Neural progenitor cell (in vitro differentiated cells): ENCODE measurements at regions not wholly inside any gene's neighbourhood (a gene's known extent, or its start where the extent isn't known, plus 50 kb on each side); places are given as distances from the start of the nearest gene placed in this dataset.

Source experiments
- DNase-seq: peaks from one replicate; pipeline ENCODE4 v3.0.0-alpha.2; 2016; ENCODE audit warnings: low spot score
- H2AFZ ChIP-seq: fragments of 200-600 bp; sonication (generic); replicated peaks from 2 replicates; pipeline ENCODE4 v1.6.1; 2016; ENCODE audit warnings: antibody characterized with exemption
- H3F3A ChIP-seq: fragments of 200-600 bp; sonication (generic); 2 replicates; pipeline ENCODE4 v1.6.1; 2016; ENCODE audit warnings: antibody characterized with exemption, low read depth
- H3K27ac ChIP-seq: fragments of 200-600 bp; sonication (generic); 2 replicates; pipeline ENCODE4 v1.5.1; 2016; ENCODE audit warnings: mild to moderate bottlenecking
- H3K27me3 ChIP-seq: fragments of 200-600 bp; sonication (generic); 2 replicates; pipeline ENCODE4 v1.6.1; 2016; ENCODE audit warnings: mild to moderate bottlenecking, moderate library complexity
- H3K36me3 ChIP-seq: fragments of 200-600 bp; sonication (generic); 2 replicates; pipeline ENCODE4 v1.5.1; 2016
- H3K4me1 ChIP-seq: fragments of 200-600 bp; sonication (generic); 2 replicates; pipeline ENCODE4 v1.6.1; 2016; ENCODE audit warnings: mixed run types
- H3K4me2 ChIP-seq: fragments of 200-600 bp; sonication (generic); 2 replicates; pipeline ENCODE4 v1.6.1; 2016
- H3K4me3 ChIP-seq: fragments of 200-600 bp; sonication (generic); 2 replicates; pipeline ENCODE4 v1.5.1; 2016
- H3K79me2 ChIP-seq: fragments of 200-600 bp; sonication (generic); 2 replicates; pipeline ENCODE4 v1.6.1; 2016; ENCODE audit warnings: low read depth
- H3K9ac ChIP-seq: fragments of 200-600 bp; sonication (generic); 2 replicates; pipeline ENCODE4 v1.6.1; 2016
- H3K9me3 ChIP-seq: fragments of 200-600 bp; sonication (generic); 2 replicates; pipeline ENCODE4 v1.5.1; 2016; ENCODE audit warnings: low read depth
- H4K20me1 ChIP-seq: fragments of 200-600 bp; sonication (generic); 2 replicates; pipeline ENCODE4 v1.6.1; 2016; ENCODE audit warnings: low read depth
- H3K27ac Mint-ChIP-seq: 3 replicates; pipeline ENCODE4 v1.8.0; 2021; ENCODE audit warnings: mixed read lengths
- H3K27me3 Mint-ChIP-seq: 2 replicates; pipeline ENCODE4 v1.8.0; 2022; ENCODE audit warnings: low read depth, mild to moderate bottlenecking, inconsistent platforms, moderate library complexity, mixed read lengths; ENCODE audit not compliant: insufficient read depth
- H3K36me3 Mint-ChIP-seq: 3 replicates; pipeline ENCODE4 v1.8.0; 2021; ENCODE audit warnings: mixed read lengths
- H3K4me1 Mint-ChIP-seq: 3 replicates; pipeline ENCODE4 v1.8.0; 2021; ENCODE audit warnings: mixed read lengths
- H3K4me3 Mint-ChIP-seq: 3 replicates; pipeline ENCODE4 v1.8.0; 2021; ENCODE audit warnings: mild to moderate bottlenecking, moderate library complexity, mixed read lengths
- H3K9me3 Mint-ChIP-seq: 3 replicates; pipeline ENCODE4 v1.8.0; 2020; ENCODE audit warnings: mixed read lengths
- CTCF ChIP-seq: fragments of 200-600 bp; sonication (generic); IDR thresholded peaks from 2 replicates; pipeline ENCODE4 v1.5.1; 2017; ENCODE audit warnings: antibody characterized with exemption, mild to moderate bottlenecking
- EZH2 ChIP-seq: fragments of 200-600 bp; sonication (generic); IDR thresholded peaks from 2 replicates; pipeline ENCODE4 v1.6.1; 2017; ENCODE audit warnings: antibody characterized with exemption, mild to moderate bottlenecking, moderate library complexity
- EZH2phosphoT487 ChIP-seq: fragments of 200-600 bp; sonication (generic); IDR thresholded peaks from 2 replicates; pipeline ENCODE4 v1.6.1; 2017; ENCODE audit warnings: antibody characterized with exemption

- Histone ChIP-seq H3K36me3 (no peaks in the 10 kb centered on the region), H3K4me2 (no peak overlapping the region), H3K27me3 (no peaks in the 10 kb centered on the region), H3F3A (no peaks in the 10 kb centered on the region), H3K79me2 (no peaks in the 10 kb centered on the region), H3K9me3 (no peaks in the 10 kb centered on the region), H2AFZ (no peak overlapping the region), H4K20me1 (no peaks in the 10 kb centered on the region), H3K27ac (no peak overlapping the region), H3K4me1 (peaks cover 4% of the 10 kb centered on the region), H3K9ac (no peak overlapping the region), H3K4me3 (no peak overlapping the region)
- peaks cover 2% of the 10 kb centered on the region for H3K27me3 Mint-ChIP-seq
- H3K9me3 Mint-ChIP-seq = no peaks in the 10 kb centered on the region
- no peak overlapping the region for H3K27ac Mint-ChIP-seq
- DNase-seq = no peak
- H3K36me3 Mint-ChIP-seq = no peaks in the 10 kb centered on the region
- peaks cover 5% of the 10 kb centered on the region for H3K4me1 Mint-ChIP-seq
- TF ChIP-seq EZH2 (no peak), EZH2phosphoT487 (no peak)
- H3K4me3 Mint-ChIP-seq = no peak overlapping the region
These were observed 323.3 kb downstream of the FOXG1 start for GRCh38 chr14:29089849-29090248.

GRCh38 chr14:29092121-29092520, 325.5 kb downstream of the FOXG1 start:
- no peaks in the 10 kb centered on the region for H3K36me3 Mint-ChIP-seq
- no peaks in the 10 kb centered on the region for H3K36me3 ChIP-seq
- no peak overlapping the region for H3K4me2 ChIP-seq
- H3K4me1 ChIP-seq = peaks cover 4% of the 10 kb centered on the region
- TF ChIP-seq CTCF = no peak
- no peak for TF ChIP-seq EZH2
- H3K27ac Mint-ChIP-seq = no peak overlapping the region
- H4K20me1 ChIP-seq = no peaks in the 10 kb centered on the region
- no peak overlapping the region for H3K9ac ChIP-seq
- no peaks in the 10 kb centered on the region for H3K79me2 ChIP-seq
- H3K27ac ChIP-seq = no peak overlapping the region
- no peak for DNase-seq
- H3K4me3 ChIP-seq = no peak overlapping the region
- no peaks in the 10 kb centered on the region for H3K9me3 Mint-ChIP-seq
- H3K4me3 Mint-ChIP-seq = no peak overlapping the region
- no peak overlapping the region for H2AFZ ChIP-seq
- no peaks in the 10 kb centered on the region for H3K27me3 ChIP-seq
- H3F3A ChIP-seq = no peaks in the 10 kb centered on the region
- H3K4me1 Mint-ChIP-seq = peaks cover 5% of the 10 kb centered on the region
- peaks cover 2% of the 10 kb centered on the region for H3K27me3 Mint-ChIP-seq
- H3K9me3 ChIP-seq = no peaks in the 10 kb centered on the region

GRCh38 chr14:29097476-29097875, 330.9 kb downstream of the FOXG1 start:
- Histone ChIP-seq H3K27me3 (no peaks in the 10 kb centered on the region), H3K27ac (no peak overlapping the region), H3K4me3 (no peak overlapping the region), H3K9me3 (no peaks in the 10 kb centered on the region), H2AFZ (no peak overlapping the region), H3K4me2 (no peak overlapping the region), H3K79me2 (no peaks in the 10 kb centered on the region), H3K9ac (no peak overlapping the region), H3K4me1 (peaks cover under 1% of the 10 kb centered on the region), H3K36me3 (no peaks in the 10 kb centered on the region), H3F3A (no peaks in the 10 kb centered on the region), H4K20me1 (no peaks in the 10 kb centered on the region)
- no peak overlapping the region for H3K4me3 Mint-ChIP-seq
- H3K4me1 Mint-ChIP-seq = no peaks in the 10 kb centered on the region
- no peak for DNase-seq
- no peaks in the 10 kb centered on the region for H3K27me3 Mint-ChIP-seq
- H3K27ac Mint-ChIP-seq = no peak overlapping the region
- TF ChIP-seq EZH2 (no peak), CTCF (no peak), EZH2phosphoT487 (no peak)
- H3K9me3 Mint-ChIP-seq = no peaks in the 10 kb centered on the region
- no peaks in the 10 kb centered on the region for H3K36me3 Mint-ChIP-seq

- Mint-ChIP-seq H3K4me1 (peaks cover 3% of the 10 kb centered on the region), H3K4me3 (no peak overlapping the region), H3K9me3 (no peaks in the 10 kb centered on the region), H3K27me3 (no peaks in the 10 kb centered on the region), H3K36me3 (no peaks in the 10 kb centered on the region), H3K27ac (no peak overlapping the region)
- no peak overlapping the region for H3K4me3 ChIP-seq
- no peaks in the 10 kb centered on the region for H3F3A ChIP-seq
- H3K9me3 ChIP-seq = no peaks in the 10 kb centered on the region
- H3K27ac ChIP-seq = no peak overlapping the region
- peak overlapping the region; percentile 58 for H2AFZ ChIP-seq
- H4K20me1 ChIP-seq = no peaks in the 10 kb centered on the region
- H3K4me1 ChIP-seq = no peaks in the 10 kb centered on the region
- no peaks in the 10 kb centered on the region for H3K27me3 ChIP-seq
- no peaks in the 10 kb centered on the region for H3K79me2 ChIP-seq
- no peak overlapping the region for H3K4me2 ChIP-seq
- no peak for DNase-seq
- TF ChIP-seq CTCF (no peak), EZH2 (no peak), EZH2phosphoT487 (no peak)
- H3K9ac ChIP-seq = no peak overlapping the region
- no peaks in the 10 kb centered on the region for H3K36me3 ChIP-seq
These were observed 332.1 kb downstream of the FOXG1 start for GRCh38 chr14:29098656-29099055.
